Posterior cingulate gyrus (tissue), 11 donors: ENCODE measurements at regions not wholly inside any gene's neighbourhood (a gene's known extent, or its start where the extent isn't known, plus 50 kb on each side); places are given as distances from the start of the nearest gene placed in this dataset.

ENCODE experiments used
- DNase-seq, 10 donors: peaks; one replicate each; pipeline versions ENCODE4 v3.0.0 to v3.0.0-alpha.2; 2020 to 2021; ENCODE audit warnings: mixed read lengths in 3 of 10
- intact Hi-C: fragments of 100-400 bp; cut with DNase I; formaldehyde crosslinking; loops from one replicate; pipeline ENCODE4 v1.15.1; 2023

DNA sequence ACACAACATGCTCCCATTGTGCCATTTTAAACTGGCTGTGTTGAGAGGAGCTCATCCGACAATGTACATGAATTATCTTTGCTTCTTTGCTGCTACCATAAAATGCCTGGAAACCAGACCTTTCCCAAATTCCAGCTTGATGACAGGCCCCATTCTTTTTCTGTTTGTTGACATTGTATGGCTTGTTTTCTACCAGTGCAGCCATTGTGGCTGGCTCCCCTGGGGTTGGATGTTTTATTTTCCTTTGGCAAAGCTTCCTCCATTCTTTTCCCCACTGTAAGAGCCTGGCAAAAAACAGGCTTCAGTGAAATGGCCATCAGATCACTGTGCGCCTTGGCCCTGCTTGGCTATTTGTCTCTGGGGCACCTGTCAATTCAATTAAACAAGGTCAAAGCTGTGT lies 532.5 kb downstream of the VRK1 start:
- no peak for DNase-seq
- intact Hi-C loops = no loop called here

DNA sequence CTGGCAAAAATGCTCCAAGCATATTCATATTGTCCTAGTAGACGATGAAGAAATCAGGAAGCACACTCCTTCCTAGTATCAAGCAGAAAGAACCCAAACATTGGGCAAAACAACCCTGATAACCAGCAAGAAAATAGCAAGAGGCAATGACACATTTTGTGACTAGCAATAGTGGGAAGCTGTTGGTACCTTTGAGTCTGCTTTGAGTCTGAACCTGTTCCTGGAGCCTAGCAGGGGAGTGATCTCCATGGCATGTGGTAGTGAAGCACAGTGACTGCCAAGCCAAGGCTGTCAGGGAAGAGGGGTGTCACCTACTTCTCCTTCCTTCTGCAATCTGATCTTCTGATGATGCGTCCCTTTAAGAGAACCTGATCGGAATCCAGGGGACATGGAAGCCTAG lies 533.9 kb downstream of the VRK1 start:
- peak in 1 of 10 donors; percentile 12 for DNase-seq
- intact Hi-C loops = no loop called here

DNA sequence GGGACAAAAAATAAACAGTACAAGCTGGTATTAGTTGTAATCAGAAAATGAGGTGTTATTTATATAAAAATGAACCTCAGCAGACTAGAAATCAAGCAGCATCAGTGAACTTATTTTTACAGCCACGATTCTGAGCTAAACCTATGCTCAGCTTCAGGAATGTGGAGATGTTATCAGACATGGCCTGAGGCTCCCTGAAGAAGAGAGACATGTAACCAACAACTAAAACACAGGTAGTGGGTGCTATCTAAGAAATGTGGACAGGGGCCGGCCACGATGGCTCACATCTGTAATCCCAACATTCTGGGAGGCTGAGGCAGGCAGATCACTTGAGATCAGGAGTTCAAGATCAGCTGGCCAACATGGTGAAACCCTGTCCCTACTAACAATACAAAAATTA lies 534.3 kb downstream of the VRK1 start:
- intact Hi-C loops = no loop called here
- peak in 1 of 10 donors; percentile 12 for DNase-seq

DNA sequence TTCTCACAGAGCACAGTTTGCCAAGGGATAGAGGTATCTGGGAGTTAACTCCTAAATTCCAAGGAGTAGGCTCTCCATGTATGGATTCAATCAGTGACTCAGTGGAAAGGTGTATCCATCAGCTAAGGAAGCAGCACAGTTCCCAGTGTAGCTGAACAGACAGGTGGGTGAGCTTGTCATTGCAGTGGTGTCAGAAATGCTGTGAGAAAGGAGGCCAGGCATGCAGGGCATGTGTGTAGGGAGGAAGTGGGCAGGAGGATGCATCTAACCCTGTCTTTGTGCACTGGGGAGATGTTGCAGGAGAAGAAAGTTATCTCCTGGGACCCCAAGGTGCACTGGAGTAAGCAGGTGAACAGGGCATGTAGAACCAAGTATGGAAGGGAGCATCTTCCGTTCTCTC lies 539.0 kb downstream of the VRK1 start:
- intact Hi-C loops = no loop called here
- DNase-seq = peak in 1 of 10 donors; percentile 17

DNA sequence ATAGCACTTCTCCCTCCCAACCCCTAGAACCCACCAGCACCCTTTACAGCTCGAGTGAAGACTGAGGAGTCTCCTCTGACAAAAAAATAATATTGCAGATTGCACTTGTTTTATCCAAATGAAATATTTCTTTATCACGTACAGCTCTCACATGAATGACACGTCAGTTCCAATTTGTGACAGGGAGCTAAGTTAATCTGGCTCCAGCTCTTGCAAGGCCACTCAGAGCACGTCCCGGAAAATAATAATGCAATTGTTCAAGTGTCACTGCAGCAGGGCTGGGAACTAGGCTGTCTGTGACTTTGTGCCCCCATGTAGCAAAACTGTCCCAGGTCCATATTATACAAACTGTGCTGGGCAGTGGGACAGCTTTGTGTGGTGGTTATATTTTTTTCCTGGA lies 539.6 kb downstream of the VRK1 start:
- DNase-seq = peak in 2 of 10 donors; percentile 17 to 67
- intact Hi-C loops = no loop called here

DNA sequence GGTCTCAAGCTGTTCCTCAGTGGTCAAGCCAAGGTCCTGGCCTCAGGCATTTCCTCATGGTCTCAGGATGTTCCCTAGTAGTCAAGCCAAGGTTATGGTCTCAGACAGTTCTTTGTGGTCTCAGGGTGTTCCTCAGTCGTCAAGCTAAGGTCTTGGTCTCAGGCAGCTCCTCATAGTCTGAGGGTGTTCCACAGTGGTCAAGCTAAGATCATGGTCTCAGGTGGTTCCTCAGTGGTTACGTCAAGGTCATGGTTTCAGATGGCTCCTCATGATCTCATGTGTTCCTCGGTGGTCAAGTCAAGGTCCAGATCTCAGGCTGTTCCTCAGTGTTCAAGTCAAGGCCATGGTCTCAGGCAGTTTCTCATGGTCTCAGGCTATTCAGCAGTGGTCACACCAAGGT lies 540.1 kb downstream of the VRK1 start:
- peak in 1 of 10 donors; percentile 14 for DNase-seq
- intact Hi-C loops = no loop called here

DNA sequence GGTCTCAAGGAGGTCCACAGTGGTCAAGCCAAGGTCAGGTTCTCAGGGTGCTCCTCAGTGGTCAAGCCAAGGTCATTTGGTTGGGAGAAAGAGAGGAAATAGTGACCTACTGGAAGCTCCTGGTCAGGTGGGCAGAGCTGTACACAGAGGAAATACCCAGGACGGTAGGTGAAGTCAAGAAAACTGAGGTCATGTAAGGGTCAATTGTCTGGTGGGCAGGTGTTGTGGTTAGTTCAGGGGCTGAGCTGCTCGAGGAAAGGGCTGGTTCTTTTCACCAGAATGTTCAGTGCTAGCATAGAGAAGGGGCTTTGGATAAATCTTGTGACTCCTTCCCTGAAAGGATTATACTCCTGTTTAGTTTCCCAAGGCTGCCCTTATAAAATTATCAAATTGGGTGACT lies 540.5 kb downstream of the VRK1 start:
- DNase-seq = no peak
- intact Hi-C loops = no loop called here

DNA sequence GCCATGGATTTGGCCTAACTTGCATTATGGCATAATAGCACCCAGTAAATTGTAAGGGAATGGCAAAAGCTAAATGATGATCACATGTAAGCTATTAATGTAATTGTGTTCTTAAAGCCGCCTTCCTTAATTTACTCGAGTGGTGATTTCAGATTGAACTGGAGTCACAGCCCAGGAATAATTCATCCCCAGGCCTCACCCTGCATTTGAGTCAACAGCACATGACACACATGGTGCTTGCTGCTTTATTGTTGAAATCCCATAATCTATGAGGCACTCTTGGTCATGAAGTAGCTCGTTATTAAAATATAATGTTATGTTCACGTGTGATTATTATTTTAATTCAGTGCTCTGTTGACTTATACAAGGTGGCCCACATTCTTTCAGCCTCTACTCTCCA lies 547.5 kb downstream of the VRK1 start:
- intact Hi-C loops = no loop called here
- DNase-seq = no peak

DNA sequence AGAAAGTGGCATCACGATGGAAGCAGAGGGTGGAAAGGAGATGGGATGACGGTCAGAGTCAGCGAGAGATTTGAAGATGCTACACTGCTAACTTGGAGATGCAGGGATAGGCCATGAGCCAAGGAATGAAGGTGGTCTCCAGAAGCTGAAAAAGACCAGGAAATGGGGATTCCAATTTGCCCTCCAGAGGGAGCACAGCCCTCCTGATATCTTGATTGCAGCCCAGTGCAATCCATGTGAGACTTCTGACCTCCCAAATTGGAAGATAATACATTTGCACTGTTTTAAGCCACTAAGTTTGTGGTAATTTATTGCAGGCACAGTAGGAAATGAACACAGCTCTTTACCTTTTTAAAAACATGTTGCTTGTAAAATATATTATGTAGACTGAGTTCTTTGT lies 549.5 kb downstream of the VRK1 start:
- intact Hi-C loops = no loop called here

DNA sequence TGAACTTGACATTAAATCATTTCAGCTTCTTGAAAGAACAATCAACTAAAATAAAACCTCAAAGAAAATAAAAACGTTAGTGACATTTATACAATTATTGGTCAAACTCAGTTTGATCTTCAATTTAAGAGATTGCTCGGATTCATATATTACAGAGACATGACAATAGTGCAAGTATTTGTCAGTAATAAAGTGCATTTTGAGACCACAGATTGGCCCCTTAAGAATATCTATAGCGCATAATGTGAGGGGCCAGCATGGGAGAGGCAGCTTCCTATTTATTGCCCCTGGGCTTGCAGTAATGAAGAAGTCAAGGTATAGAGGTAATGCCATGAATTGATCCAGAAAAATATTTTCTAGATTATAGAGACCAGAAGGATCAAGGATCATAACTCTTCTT lies 552.3 kb downstream of the VRK1 start:
- intact Hi-C loops = no loop called here
- DNase-seq = no peak

More for the DNA sequence above, 549.5 kb downstream of the VRK1 start:
- DNase-seq = no peak

DNA sequence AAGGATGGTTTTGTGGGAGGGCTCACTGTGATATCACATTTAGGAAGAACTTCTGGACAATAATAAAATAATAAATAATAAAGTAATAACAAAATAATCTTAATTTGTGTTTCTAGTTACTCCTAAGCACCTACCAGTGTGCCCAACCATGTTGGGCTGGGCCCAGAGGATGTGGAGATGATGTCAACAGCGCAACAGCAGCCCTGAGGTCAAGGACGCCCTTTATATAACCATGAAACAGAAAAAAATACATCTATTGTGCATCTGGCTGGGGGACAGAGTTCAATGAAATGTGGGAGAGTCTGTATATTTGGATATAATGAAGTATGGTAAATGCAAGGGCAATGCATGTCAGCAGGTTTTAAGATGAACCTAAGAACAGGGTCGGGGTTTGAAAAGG lies 552.8 kb downstream of the VRK1 start:
- DNase-seq = no peak
- intact Hi-C loops = no loop called here

DNA sequence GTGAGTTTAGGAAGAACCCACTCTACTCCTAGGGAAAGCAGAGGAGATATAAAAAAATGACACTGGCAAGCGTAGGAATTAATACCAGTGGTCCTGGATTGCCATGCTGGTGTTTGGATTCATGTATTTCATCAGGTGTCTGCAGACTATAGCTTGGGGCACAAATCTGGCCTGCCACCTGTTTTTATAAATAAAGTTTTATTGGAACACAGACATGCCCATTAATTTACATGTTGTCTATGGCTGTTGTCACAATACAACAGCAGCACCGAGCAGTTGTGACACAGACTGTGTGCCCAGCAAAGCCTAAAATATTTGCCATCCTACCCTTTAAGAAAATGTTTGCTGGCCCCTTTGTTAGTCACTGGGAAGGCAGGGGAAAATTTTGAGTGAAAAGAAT lies 553.2 kb downstream of the VRK1 start:
- no peak for DNase-seq
- intact Hi-C loops = no loop called here

DNA sequence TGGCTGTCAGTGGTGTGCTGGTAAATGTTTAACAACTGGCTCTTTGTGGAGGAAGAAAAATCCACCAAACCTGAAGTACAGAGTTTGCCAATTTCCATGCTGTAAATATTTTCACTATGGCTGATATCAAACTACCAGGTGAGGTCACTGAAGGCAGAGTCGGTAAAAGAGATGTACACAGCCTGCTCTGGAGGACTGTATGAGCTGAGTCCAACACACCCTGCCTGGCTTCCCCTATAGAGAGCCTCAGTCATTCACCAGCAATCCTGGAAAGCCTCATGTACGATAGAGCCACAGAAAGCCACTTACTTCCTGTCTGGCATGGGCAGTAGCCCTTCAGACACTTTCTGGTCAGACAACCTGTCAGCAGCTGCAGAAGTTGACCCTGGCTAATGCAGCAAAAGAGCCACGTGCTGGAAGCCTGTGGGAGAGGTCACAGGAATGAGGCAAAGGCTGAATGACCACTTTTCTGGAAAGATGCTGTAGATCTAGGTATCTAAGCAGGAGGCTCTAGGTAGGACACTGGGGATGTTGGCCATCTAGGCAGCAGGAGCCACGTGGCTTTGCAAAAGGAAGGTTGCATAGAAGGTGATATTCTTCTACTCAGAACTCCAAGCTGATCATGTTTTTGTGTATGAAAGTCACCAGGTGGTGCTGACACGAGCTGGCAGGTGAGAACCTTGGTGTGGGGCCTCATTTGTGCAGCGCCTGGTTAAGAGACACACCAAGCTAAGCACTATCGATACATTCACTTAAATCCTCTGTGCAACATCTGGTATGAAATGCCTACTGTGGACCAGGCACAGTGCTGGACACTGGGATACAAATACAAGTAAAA lies 553.9 kb downstream of the VRK1 start:
- intact Hi-C loops = no loop called here
- DNase-seq = no peak

DNA sequence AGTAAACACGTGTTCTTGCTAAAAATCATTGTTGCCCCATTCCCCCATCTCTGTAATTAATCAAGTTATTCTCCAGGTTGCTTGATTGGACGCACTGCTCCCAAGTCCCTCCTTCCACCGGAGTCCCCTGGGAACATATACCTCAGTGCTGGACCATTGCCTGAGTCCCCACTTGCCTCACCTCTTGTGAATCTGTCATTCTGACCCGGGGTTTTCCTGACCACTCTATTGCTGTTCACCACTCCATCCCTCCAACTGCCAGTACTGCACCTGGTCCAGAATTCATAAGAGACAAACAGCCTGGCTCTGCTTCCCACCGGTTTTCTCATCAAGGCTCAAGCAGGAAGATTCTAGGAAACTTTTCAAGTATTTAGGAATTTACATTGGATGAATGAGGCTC lies 555.9 kb downstream of the VRK1 start:
- no peak for DNase-seq
- intact Hi-C loops = no loop called here

DNA sequence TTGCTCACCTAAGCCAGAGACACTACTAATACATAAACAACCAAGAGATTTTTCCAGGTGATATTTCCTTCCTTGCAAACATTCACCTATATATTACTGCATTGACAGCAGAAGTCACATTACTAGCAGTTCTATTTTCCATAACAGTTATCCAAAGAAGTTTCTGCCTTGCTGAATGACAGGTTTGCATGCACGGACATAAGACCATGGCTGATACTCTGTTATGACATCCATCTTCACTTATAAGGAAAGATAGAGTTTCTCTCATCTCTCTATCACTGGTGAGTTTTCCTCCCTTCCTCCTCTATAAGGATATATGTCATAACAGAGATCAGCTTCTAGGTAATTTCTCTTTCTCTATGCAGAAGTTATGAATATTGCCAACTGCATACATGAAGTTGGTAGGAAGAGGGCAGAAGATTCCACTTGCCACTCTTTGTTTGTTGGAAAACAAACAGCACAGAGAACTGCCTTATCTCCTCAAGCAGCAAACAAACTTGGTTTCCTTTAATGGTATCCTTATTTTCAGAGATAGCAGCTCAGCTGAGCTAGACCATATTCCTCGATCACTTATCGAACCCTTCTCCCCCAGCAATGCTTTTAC lies 557.0 kb downstream of the VRK1 start:
- DNase-seq = no peak
- intact Hi-C loops = no loop called here

DNA sequence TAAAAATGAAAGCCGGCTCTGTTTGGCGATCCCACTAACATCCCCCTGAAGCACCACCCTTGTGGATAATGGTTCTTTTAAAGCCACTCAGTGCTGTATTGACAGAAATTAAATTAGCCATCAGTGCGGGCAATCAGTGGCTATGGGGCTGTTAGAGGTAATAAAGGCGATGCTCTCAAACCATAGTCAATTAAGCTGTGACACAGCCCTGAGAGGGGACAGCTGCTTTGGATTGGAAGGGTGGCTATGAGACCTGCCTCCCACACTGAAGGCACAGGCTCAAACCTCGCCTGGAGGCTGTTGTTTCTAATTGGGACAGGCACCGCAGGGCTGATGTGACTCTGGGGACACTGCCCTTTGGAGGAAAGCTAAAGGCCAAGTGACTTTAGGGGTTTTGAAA lies 562.2 kb downstream of the VRK1 start:
- intact Hi-C loops = no loop called here

DNA sequence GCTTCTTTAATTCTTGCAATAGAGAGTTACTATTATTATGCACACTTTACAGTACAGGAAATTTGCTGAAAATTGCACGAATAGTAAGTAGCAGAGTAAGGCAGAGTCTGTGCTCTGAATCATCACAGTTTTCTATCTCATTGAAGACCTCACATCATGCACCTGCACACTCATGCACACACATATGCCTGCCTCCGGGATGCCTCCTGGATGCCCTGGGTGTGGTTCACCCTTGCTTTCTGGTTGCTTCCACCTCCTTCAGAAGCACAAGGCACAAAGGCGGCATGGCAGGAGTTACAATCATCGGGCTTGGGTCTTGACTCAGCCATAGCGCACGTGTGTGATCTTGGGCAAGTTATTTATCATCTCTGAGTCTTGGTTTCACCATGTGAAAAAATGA lies 564.0 kb downstream of the VRK1 start:
- intact Hi-C loops = no loop called here
- no peak for DNase-seq

More for the DNA sequence above, 562.2 kb downstream of the VRK1 start:
- DNase-seq = no peak

DNA sequence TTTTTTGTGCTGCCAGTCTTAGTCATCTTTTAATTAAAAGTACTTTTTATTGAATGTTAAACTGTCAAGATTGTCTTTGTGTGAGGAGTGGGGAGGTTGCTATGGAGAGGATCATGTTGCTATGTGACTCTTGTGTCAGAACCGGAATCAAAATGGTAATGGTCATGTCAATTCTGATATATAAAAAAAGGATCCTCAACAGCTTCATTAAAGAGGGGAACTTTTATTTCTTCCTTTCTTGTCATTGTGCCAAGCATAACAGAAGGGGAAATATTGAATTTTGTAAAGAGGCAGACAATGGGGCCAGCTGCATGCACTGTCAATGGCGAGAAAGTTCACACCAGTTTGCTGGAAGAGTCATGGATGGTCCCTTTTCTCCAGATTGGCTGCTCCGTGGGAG lies 564.8 kb downstream of the VRK1 start:
- intact Hi-C loops = no loop called here

DNA sequence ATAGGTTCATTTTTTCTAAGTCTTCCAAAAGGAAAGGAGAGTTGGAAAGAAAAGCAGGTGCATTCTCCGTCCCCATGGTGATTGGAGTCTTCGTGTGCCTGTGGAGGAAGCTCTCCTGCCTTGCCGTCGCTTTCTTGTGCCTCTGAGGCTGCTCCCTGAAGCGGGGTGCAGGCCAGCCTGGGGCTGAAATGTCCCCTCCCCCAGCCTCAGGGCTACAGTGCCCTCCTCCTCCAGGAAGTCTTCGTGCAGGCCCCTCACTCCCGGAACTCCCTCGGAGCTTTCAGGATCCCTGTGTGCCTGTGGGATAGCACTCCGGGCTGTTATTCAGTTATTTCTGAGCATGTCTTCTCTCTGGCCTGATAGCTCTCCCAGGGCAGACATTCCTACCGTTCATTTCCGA lies 569.2 kb downstream of the VRK1 start:
- intact Hi-C loops = no loop called here
- no peak for DNase-seq

More for the DNA sequence above, 564.8 kb downstream of the VRK1 start:
- no peak for DNase-seq

DNA sequence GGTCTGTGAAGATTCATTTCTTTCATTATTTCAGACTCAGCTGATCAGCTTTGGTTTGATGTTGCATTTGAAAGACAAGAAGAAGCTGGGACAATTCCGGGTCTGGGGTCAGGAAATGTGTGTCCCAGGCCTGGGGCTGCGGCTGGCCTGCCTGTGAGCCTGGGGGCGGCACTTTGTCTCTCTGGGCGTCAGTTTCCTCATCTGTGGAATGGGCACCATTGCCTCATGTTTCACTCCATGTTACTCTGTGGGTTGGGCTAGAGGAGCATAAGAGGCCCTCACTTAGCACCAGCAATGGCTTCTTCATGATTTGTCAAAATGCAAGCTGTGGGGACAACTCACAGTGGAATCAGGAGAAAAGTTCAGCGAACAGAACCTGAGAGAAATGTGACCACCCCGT lies 570.1 kb downstream of the VRK1 start:
- DNase-seq = no peak
- intact Hi-C loops = no loop called here

DNA sequence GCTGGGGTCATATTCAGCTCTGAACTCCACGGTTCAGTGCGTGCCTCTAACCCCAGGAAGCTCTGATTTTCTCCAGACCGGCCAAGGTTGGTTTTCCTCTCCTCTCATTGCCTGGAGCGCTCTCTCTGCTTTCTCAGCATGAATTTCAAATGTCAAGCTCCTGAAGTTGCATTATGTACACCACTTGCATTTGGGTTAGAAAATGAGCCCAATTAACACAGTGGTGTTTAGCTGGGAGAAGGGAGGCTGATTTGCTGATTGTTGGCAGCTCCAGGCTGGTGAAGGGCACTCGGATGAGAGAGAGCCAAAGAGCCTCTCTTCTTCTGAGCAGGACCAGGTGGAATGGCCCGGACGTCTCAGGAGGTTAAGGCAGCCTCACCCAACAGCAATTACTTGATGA lies 570.9 kb downstream of the VRK1 start:
- intact Hi-C loops = no loop called here
- no peak for DNase-seq

DNA sequence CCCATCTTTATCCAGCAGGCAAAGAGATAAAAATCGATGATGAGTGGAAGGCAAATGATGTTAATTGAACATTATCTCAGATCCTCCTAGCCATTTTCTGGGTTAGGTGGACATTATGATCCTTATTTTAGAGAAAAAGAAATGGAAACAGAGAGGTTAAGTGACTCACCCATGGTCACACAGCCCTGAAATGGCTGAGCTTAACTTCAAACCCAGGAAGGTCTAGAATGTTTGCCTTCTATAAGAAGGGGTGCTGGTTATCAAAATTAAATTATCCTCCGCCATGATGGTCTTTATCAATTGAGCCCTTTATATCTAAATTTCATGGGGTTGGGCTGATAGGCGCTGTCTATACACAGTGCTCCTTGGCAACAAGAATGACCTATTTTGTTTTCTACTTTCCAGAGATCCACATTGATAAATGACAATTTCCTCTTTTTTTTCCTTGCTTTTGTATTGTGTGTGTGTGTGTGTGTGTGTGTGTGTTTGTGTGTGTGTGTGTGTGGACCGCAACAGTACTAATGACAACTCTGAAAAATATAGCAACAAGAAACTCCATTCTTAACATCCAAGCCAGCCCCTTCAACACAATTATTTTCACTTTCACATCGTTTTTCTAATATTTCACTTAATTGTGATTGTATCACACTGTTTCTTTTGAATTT lies 571.9 kb downstream of the VRK1 start:
- DNase-seq = no peak
- intact Hi-C loops = no loop called here
